Breast epithelium (tissue), 3 donors: ENCODE measurements at regions not wholly inside any gene's neighbourhood (a gene's known extent, or its start where the extent isn't known, plus 50 kb on each side); places are given as distances from the start of the nearest gene placed in this dataset.

Experiments used
- POLR2AphosphoS5 ChIP-seq, 3 donors: sonication (generic); formaldehyde crosslinking; IDR thresholded peaks; one replicate each; pipeline ENCODE4 v1.6.1; 2017; ENCODE audit warnings: antibody characterized with exemption in 3 of 3
- TF ChIP-seq, protein P1 (sequence below), 3 donors: fragments of 450-650 bp; IDR thresholded peaks; one replicate each; pipeline ENCODE4 v1.5.1; 2016 to 2017; ENCODE audit warnings: antibody characterized with exemption in 3 of 3, mild to moderate bottlenecking in 3 of 3, moderate library complexity in 3 of 3

DNA sequence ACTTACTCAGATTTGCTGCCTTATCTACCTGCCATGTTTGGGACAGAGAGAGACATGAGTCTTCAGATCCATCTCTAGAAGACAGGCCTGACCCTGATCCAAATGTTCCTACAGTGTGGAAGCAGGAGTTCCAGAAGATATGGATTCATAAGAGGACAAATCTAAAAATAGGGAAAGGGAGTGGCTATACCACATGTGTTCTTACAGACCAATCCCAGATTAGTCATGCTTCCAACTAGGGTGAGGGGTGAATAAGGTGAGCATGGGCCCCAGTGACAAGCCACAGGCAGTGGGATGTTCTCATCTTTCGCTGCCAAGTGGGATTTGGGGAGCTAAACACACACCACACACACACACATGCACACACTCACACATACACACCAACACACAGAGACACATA is 670.7 kb upstream of the CITED2 start:
- TF ChIP-seq, protein P1, sequence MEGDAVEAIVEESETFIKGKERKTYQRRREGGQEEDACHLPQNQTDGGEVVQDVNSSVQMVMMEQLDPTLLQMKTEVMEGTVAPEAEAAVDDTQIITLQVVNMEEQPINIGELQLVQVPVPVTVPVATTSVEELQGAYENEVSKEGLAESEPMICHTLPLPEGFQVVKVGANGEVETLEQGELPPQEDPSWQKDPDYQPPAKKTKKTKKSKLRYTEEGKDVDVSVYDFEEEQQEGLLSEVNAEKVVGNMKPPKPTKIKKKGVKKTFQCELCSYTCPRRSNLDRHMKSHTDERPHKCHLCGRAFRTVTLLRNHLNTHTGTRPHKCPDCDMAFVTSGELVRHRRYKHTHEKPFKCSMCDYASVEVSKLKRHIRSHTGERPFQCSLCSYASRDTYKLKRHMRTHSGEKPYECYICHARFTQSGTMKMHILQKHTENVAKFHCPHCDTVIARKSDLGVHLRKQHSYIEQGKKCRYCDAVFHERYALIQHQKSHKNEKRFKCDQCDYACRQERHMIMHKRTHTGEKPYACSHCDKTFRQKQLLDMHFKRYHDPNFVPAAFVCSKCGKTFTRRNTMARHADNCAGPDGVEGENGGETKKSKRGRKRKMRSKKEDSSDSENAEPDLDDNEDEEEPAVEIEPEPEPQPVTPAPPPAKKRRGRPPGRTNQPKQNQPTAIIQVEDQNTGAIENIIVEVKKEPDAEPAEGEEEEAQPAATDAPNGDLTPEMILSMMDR (IDR thresholded peaks at IDR 0.05), result no peak
- TF ChIP-seq POLR2AphosphoS5 (IDR thresholded peaks at IDR 0.05), result no peak
